ENCODE measurements at regions not wholly inside any gene's neighbourhood (a gene's known extent, or its start where the extent isn't known, plus 50 kb on each side); places are given as distances from the start of the nearest gene placed in this dataset.

- no peak for TF ChIP-seq POLR2A (IDR thresholded peaks at IDR 0.05; ENCODE audit: borderline replicate concordance, extremely low read depth, insufficient read depth, insufficient read length)
- TF ChIP-seq REST (IDR thresholded peaks at IDR 0.05; ENCODE audit: low read depth) = no peak
- TF ChIP-seq CTCF (IDR thresholded peaks at IDR 0.05 in 2 of 3, conservative IDR thresholded peaks at IDR 0.05 in 1 of 3; ENCODE audit: borderline replicate concordance in 1 of 3, insufficient read depth in 1 of 3, low read depth in 2 of 3, low read length in 2 of 3) = no peak
- no peak for TF ChIP-seq EZH2phosphoT487 (IDR thresholded peaks at IDR 0.05; ENCODE audit: borderline replicate concordance)
- no peak for TF ChIP-seq TCF7L2 (IDR thresholded peaks at IDR 0.05; ENCODE audit: borderline replicate concordance, extremely low read depth, insufficient read depth, insufficient read length)
- TF ChIP-seq POLR2AphosphoS5 (IDR thresholded peaks at IDR 0.05; ENCODE audit: low read depth, low read length) = no peak
- TF ChIP-seq SIN3A (IDR thresholded peaks at IDR 0.05; ENCODE audit: low read depth) = no peak
- TF ChIP-seq ELF1 (IDR thresholded peaks at IDR 0.05; ENCODE audit: borderline replicate concordance, low read depth) = no peak
These were observed 174.9 kb upstream of the RPL38 start for GRCh38 chr17:74028354-74029116.

Measured in HCT116 (cell line).